ENCODE measurements at regions not wholly inside any gene's neighbourhood (a gene's known extent, or its start where the extent isn't known, plus 50 kb on each side); places are given as distances from the start of the nearest gene placed in this dataset.

DNA sequence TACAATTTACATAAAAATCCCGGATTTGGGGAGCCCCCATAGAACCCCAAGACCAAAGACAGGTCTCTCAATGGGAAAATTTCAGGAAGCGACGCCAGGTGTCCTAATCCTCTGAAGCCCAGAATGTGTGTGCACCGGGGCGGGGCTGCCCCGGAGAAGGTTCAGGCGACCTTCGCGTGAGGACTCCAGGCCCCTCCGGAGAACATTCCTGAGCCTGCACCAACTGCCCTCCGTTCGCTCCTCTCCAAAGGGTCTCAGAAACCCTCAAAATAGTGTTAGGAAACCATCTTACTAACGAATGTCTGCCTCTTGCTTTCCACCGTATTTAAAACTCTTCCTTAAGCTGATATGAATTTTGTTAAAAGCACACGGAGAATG is 78.5 kb upstream of the INSIG1 start:
- TF ChIP-seq, protein P1, sequence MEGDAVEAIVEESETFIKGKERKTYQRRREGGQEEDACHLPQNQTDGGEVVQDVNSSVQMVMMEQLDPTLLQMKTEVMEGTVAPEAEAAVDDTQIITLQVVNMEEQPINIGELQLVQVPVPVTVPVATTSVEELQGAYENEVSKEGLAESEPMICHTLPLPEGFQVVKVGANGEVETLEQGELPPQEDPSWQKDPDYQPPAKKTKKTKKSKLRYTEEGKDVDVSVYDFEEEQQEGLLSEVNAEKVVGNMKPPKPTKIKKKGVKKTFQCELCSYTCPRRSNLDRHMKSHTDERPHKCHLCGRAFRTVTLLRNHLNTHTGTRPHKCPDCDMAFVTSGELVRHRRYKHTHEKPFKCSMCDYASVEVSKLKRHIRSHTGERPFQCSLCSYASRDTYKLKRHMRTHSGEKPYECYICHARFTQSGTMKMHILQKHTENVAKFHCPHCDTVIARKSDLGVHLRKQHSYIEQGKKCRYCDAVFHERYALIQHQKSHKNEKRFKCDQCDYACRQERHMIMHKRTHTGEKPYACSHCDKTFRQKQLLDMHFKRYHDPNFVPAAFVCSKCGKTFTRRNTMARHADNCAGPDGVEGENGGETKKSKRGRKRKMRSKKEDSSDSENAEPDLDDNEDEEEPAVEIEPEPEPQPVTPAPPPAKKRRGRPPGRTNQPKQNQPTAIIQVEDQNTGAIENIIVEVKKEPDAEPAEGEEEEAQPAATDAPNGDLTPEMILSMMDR (IDR thresholded peaks at IDR 0.05) = no peak
- TF ChIP-seq POLR2A (IDR thresholded peaks at IDR 0.05) = no peak
- TF ChIP-seq POLR2AphosphoS5 (IDR thresholded peaks at IDR 0.05; ENCODE audit: insufficient read depth in 1 of 2, low read depth in 1 of 2) = no peak

Measured in vagina (tissue), 2 donors.